Fibroblast of skin of scalp (primary cell): ENCODE measurements at regions not wholly inside any gene's neighbourhood (a gene's known extent, or its start where the extent isn't known, plus 50 kb on each side); places are given as distances from the start of the nearest gene placed in this dataset.
"Not testable (repeated sequence)": the region's sequence is repeated elsewhere in the genome, so short reads cannot be mapped to it uniquely, and the experiment has no call there.

ENCODE experiments used
- DNase-seq: peaks from one replicate; pipeline ENCODE4 v3.0.0-alpha.2; 2013

DNA sequence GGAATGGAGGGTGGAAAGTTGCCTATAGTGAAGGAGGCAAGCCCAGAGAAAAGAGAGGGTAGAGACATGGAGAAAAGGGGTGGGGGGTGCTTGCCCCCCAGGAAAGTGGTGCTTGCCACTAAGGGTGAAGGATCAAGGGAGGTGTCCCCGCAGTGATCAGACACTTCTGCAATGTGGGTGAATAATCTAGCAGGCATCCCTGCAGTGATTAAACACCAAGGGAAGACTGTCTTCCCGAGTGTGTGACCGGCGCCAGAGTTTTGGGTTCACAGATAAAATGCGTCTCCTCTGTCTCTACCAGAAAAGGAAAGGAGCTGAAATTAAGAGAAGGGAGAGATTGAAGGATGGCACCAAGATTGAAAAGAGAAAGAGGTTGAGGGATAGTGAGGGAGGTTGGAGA is 1076.9 kb downstream of the DNAJB9 start:
- not testable (repeated sequence) for DNase-seq

DNA sequence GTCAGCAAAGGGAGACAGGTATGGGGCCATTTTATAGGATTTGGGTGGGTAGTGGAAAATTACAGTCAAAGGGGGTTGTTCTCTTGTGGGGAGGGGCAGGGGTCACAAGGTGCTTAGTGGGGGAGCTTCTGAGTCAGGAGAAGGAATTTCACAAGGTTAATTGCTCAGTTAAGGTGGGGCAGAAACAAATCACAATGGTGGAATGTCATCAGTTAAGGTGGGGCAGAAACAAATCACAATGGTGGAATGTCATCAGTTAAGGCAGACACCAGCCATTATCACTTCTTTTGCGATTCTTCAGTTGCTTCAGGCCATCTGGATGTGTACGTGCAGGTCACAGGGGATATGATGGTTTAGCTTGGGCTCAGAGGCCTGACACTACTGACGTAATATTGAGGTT is 1077.6 kb downstream of the DNAJB9 start:
- not testable (repeated sequence) for DNase-seq

DNA sequence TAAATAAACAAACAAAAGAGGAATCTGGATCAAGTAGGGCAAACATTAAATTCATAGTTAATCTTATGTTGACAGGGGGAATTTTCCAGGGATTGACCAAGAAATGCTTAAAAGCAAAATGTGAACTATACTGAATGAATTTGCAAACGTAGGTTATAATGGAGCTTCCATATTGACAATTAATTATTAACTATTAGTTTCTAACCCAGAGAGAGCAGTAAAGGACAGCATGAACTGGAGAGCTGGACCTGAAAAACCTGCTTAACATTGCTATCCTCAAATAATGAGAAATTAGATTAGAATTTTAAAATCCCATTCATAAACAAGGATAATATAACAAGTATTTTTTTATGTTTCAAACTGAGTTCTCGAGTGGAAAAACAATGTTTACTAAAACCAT is 1089.6 kb downstream of the DNAJB9 start:
- DNase-seq: no peak

DNA sequence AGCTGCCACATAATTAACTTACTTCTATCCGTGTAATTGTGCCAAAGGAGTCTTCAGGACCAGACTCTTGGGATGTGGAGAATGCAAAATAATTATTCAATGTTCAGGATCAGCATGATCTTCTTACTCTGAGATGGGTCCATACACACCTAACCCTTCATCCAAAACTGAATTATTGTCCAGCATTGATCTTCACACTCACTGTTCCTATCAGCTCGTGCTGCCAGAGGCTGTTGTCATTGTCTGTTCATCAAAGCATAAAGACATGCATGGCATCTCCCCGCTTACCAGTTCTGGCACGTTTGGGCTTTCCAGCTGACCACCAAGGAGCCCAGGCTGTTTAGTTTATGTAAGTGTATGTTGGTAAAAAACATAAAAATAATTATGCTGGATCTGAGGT is 1090.7 kb downstream of the DNAJB9 start:
- DNase-seq: no peak

DNA sequence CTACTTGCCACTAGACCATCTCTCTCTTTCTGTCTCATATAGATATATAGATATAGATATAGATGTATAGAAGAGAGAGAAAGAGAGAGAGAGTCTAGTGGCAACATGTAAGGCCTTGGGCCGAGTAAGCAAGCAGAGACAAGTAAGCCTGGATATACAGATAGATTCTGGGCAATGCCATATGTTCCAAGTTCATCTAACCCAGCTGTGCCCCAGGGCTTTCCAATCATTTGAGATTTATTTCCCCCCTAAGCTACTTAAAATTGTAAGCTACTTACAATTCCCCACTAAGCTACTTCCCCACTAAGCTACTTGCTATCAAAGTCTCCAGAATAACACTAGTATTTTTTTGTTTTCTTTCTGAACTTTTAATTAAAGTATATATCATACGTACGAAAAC is 1094.1 kb downstream of the DNAJB9 start:
- DNase-seq: no peak

DNA sequence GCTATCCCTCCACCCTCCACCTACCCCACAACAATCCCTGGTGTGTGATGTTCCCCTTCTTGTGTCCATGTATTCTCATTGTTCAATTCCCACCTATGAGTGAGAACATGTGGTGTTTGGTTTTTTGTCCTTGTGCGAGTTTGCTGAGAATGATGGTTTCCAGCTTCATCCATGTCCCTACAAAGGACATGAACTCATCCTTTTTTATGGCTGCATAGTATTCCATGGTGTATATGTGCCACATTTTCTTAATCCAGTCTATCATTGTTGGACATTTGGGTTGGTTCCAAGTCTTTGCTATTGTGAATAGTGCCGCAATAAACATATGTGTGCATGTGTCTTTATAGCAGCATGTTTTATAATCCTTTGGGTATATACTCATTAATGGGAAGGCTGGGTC is 1117.6 kb downstream of the DNAJB9 start:
- DNase-seq: not testable (repeated sequence)

DNA sequence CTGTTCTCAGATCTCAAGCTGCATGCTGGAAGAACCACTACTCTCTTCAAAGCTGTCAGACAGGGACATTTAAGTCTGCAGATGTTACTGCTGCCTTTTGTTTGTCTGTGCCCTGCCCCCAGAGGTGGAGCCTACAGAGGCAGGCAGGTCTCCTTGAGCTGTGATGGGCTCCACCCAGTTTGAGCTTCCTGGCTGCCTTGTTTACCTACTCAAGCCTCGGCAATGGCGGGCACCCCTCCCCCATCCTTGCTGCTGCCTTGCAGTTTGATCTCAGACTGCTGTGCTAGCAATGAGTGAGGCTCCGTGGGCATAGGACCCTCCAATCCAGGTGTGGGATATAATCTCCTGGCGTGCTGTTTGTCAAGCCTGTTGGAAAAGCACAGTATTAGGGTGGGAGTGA is 1122.9 kb downstream of the DNAJB9 start:
- not testable (repeated sequence) for DNase-seq

DNA sequence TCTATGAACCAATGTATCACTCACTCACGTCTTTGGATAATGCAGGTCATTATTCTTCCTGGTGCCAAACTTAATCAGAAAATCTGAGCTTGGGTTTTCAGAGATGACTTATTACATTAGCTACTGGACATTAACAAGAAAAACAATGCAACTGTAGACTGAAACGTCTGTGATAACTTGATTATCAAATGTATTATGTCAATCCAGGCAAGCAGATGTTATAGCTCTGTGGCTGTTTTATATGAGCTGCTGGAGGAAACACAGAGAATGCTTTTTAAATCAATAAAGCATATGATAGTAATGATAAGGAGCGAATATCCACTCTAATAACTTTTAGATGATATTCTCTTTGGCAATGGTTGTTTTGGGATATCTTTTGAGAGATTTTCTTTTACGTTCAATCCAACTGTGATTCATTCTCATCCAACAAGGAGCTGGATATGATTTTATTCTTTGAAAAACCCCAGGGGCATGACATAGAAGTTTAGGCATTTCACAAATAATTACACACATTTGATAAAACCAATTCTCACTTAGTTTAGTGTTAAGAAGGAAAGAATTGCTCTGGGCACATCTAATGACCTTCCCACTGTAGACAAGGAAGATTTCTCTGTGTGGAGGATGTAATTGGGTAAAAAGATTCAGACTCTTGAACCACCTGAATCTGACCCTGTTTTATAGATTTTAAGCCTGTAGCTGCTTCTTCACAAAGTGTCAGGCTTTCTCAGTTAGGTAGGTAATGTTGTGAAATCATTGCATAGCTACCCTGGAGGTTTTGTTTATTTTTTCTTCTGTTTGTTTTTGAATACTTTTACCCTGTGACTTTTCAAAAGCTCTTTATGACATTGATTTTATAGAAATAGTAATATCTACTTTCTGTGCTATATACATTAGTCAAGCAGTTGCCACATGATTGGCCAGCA is 1124.7 kb downstream of the DNAJB9 start:
- no peak for DNase-seq

DNA sequence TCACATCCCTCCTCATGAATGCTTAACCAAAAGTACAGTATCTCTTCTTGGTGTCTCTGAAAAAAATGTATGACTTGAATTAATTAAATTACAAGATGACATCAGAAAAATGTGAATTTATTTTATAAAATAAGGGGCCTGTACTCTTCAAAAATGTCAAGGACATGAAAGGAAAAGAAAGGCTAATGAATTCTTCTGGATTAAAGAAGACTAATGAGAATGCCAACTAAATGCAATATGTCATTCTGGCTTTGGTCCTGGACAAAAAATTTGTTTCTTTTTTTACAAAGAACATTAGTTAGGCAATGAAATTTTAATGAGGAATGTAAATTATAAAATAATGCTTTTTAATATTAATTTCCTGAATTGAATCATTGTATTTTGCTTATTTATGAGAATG is 1125.7 kb downstream of the DNAJB9 start:
- DNase-seq: no peak

DNA sequence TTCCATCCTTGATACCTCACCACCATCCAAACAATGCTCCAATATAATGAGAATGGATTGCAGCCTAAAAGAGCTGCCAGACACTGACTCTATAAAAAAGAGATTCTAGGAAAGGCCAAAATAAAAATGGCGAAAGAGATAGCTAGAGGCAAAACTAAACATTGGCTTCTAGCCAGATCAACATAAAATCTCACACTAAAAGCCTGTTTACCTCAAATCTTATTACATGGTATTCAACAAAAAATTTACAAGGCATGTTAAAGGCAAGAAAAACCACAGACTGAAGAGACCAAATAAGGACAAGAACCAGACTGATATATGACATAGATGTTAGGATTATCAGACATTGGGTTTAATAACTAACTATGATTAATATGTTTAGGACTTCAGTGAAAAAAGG is 1127.0 kb downstream of the DNAJB9 start:
- no peak for DNase-seq

DNA sequence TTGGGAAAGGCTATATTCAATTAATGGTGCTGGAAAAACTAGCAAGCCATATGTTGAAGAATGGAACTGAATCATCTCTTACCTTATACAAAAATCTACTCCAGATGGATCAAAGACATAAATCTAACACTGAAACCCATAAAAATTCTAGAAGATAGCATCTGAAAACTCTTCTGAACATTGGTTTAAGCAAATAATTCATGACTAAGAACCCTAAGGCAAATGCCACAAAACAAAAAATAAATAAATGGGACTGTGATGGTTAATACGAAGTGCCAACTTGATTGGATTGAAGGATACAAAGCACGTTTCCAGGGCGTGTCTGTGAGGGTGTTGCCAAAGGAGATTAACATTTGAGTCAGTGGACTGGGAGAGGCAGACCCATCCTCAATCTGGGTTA is 1130.0 kb downstream of the DNAJB9 start:
- no peak for DNase-seq

DNA sequence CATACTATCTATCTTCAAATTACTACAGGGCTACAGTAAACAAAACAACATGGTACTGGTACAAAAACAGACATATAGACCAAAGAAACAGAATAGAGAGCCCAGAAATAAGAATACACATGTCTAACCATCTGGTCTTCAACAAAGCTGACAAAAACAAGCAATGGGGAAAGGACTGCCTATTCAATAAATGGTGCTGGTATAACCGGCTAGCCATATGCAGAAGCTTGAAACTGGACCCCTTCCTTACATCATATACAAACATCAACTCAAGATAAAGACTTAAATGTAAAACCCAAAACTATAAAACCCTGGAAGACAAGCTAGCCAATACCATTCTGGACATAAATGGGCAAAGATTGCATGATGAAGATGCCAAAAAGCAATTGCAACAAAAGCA is 1143.7 kb downstream of the DNAJB9 start:
- no peak for DNase-seq

DNA sequence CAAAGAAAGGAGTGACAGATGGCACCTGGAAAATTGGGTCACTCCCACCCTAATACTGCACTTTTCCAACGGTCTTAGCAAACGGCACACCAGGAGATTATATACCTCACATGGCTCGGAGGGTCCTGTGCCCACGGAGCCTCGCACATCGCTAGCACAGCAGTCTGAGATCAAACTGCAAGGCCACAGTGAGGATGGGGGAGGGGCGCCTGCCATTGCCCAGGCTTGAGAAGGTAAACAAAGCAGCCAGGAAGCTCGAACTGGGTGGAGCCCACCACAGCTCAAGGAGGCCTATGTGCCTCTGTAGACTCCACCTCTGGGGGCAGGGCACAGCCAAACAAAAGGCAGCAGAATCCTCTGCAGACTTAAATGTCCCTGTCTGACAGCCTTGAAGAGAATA is 1149.7 kb downstream of the DNAJB9 start:
- DNase-seq: not testable (repeated sequence)

DNA sequence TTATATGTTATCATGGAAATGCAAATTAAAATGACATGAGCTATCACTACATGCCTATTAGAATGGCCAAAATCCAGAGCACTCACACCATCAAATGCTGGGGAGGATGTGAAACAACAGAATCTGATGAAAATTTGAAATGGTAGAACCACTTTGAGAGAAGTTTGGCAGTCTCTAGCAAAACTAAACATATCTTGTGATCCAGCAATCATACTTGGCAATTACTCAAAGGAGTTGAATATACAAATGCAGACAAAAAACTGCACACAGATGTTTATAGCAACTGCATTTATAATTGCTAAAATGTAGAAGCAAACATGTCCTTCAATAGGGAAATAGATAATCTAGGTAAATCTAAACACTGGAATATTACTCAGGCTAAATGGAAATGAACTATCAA is 1164.9 kb downstream of the DNAJB9 start:
- DNase-seq: no peak

DNA sequence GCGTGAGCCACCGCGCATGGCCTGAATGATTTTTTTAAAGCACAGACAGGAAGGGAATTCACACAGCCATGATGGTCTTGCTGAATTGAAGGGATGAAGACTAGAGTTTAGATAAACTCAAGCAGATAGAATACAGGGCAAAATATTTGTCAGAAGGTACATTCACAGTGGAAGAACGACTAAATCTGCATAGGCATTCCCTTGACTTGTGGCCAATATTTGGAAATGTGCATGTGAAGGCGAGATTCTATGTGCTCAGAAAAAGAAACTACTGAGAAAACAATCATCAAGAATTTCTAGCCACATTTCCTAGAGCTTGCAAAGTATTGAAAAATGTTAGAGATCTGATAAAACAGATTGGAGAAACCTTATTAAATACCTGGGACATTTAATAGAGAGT is 1166.2 kb downstream of the DNAJB9 start:
- no peak for DNase-seq

DNA sequence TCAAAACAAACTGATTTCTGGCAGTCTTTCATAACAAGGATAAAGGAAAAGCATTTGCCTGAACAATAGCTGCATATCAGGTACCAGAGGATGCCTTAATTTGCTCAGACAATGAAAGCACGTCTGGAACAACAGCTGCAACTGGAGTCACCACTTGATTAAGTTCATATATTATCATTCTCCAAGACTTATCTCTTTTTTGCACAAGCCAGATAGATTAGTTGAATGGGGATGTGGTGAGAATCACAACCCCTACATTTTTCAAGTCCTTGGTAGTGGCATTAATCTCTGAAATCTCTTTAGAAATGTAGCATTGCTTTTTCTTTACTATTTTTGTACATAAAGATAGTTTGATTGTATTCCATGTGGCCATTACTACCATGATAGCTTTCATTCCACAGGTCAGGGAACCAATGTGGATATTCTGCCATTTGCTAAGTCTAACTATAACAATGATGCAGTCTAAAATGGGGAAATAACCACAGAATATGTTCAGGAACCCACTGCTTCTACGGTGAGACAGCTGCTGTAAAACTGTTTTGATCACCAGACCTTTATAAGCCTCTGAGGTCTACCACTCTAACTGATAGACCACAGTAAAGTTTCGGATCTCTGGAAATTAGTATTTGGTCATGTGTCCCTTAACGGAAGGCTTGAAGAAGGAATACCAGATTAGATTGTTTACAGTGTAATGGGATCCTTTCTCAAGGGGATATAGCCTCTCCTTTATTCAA is 1176.2 kb downstream of the DNAJB9 start:
- DNase-seq: no peak

DNA sequence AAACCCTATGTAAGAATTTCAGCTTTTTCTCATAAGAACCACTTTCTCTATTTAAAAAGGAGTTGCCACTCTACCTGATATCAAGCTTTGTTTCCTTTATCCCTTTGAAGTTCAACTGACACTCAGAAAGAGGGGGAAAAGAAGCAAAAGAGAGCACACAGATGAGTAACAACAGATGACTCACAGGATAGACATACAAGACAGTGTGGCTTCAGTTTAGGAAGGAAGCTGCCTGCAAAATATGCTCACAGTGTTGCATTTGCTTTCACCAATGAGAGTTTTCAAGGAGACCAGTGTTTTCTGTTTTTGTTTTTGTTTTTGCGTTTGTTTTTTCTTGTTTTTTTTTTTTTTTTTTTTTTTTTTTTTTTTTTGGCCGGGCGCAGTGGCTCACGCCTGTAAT is 1181.6 kb downstream of the DNAJB9 start:
- peak; percentile 54 for DNase-seq

DNA sequence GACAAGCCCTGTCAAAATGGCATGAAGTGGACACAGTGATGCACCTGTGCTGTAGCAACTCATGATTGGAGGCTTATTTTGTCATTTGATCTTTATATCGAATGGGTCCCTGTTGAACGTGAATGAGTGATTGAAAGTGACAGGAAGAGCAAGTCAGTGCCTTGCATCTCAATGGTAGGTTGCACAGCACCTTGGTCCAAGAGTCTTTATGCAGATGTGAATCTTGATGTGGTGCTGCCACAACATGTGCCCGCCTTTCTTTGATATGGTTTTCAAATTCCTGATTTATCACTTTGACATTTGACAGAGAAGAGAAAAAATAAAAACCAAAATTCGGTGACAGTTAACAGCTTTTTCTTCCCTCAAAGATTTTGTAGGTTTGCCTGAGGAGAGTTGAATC is 1182.4 kb downstream of the DNAJB9 start:
- DNase-seq: no peak

DNA sequence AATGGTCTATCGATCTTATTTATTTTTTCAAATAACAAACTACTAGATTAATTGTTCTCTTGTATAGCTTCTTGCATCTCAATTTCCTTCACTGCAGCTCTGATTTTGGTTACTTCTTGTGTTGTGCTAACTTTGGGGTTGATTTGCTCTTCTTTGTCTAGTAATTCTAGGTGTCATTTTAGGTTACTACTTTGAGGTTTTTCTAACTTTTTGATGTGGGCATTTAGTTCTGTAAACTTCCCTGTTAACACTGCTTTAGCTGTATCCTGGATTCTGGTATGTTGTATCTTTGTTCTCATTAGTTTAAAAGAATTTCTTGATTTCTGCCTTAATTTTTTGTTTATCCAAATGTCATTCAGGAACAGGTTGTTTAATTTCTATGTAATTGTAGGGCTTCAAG is 1188.0 kb downstream of the DNAJB9 start:
- DNase-seq: no peak

DNA sequence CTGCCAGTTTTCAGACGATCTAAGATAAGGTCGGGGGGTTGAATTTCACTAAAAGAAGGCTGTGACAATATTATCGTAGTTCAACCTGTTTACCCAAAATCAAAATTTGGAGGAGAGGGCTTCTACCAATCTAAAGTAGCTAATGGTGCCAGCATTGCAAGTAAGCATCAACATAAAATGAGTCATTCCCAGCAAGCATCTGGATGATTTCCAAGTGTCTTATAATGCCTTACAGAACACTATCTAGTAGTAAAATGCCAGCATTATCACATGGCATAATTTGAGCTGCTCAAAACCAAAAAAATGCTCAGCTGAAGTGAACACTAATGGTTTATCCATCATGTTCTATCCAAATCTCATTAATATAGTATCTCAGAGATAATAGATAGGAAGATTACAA is 1193.9 kb downstream of the DNAJB9 start:
- peak; percentile 7 for DNase-seq

DNA sequence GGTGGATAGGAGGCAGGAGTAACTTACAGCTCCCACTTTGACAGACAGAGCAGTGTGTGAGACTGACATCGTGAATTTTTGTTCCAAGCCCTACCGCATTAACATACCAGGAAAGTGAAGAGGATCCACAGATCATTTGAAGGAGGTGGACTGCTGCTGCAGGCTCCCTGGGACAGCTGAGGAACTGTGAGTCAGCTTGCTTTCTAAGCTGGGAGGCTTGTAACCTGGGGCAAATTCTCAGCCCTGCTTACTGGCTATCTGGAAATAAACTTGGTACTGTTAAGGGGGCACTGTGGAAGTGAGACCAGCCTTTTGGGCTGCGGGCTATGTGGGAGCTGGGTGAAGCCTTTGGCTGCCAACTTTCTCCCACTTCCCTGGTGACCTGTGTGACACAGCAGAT is 1202.5 kb downstream of the DNAJB9 start:
- DNase-seq: no peak

DNA sequence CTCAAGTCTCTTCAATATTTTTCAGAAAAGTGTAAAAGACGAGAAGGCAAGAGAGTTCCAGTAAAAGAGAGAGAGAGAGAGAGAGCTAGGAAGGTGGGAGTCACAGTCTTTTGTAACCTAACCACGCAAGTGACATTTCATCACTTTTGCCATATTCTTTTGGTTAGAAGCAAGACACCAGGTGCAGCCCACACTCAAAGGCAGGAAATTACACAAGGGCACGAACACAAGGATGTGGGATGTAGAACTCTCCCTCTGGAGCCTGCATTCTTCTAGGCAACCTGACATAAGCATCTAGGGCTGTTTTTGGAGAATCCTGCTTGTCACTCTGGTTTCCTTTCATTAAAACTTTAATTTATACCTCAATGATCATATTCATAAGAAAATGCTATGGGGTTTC is 1213.1 kb downstream of the DNAJB9 start:
- no peak for DNase-seq

DNA sequence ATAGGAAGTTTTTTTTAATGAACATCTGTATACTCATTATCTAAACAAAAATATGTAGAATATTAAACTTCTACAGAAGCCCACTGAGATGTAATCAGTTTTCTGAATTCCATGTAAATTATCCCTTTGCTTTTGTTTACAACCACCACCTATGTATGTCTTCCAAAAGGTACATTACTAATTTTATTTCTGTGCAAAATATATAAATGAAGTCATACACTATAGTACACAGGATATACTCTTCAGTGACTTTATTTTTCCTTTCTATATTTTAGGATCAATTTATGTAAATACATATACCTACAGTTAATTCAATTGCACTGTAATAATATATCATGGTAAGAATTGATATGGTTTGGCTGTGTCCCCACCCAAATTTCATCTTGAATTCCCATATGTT is 1236.9 kb downstream of the DNAJB9 start:
- no peak for DNase-seq

DNA sequence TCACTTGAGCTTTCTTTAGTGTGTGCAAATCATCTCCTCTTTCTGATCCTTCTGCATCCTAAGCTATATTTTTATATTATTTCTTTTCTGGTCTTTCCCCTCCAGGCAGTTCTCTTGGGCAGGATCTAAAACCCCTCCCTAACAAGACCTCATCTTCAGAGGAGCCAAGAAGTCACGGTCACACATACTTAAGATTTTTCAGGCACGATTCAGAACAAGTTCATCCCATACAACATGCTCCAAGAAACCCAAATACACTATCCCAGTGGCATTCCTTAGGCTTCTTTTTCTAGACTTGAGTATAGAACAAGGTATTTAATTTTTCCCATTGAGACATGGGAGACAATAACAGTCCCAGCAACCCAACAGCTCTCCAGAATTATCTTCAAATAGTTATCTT is 1251.5 kb downstream of the DNAJB9 start:
- peak; percentile 56 for DNase-seq
